Omental fat pad (tissue), 3 donors: ENCODE measurements at regions not wholly inside any gene's neighbourhood (a gene's known extent, or its start where the extent isn't known, plus 50 kb on each side); places are given as distances from the start of the nearest gene placed in this dataset.
"Not testable (repeated sequence)": the region's sequence is repeated elsewhere in the genome, so short reads cannot be mapped to it uniquely, and the experiment has no call there.

Source experiments
- ATAC-seq: fragments of 150-250 bp; one replicate; pipeline ENCODE4 v1.9.1; 2016; ENCODE audit warnings: mild to moderate bottlenecking, moderate library complexity; ENCODE audit not compliant: low FRiP score
- DNase-seq: peaks from one replicate; pipeline ENCODE4 v3.0.0-alpha.2; 2019; ENCODE audit warnings: low spot score
- TF ChIP-seq, protein P1 (sequence below), 3 donors: fragments of 450-650 bp; IDR thresholded peaks; one replicate each; pipeline ENCODE4 v1.5.1; 2016 to 2017; ENCODE audit warnings: antibody characterized with exemption in 3 of 3, mild to moderate bottlenecking in 3 of 3, moderate library complexity in 2 of 3

DNA sequence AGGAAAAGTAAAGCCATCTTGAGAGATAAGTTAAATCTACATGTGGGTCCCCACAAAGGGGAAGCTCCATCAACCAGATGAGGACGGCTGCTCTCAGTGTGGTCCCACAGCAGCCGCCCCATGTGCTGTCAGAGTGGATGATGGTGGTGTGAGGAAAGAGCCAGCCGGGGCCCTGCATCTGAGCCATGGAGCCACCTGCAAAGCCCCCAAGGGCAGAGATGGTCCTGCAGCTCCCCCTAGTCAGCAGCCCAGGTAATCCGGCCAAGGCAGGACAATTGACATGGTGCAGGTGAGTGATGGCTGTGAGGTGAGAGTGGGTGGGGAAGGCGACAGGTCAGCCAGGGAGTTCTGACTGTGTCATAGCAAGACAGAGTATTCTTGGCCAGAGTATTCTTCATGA is 458.8 kb downstream of the ICE1 start:
- ATAC-seq (no peak), DNase-seq (no peak)
- TF ChIP-seq, protein P1, sequence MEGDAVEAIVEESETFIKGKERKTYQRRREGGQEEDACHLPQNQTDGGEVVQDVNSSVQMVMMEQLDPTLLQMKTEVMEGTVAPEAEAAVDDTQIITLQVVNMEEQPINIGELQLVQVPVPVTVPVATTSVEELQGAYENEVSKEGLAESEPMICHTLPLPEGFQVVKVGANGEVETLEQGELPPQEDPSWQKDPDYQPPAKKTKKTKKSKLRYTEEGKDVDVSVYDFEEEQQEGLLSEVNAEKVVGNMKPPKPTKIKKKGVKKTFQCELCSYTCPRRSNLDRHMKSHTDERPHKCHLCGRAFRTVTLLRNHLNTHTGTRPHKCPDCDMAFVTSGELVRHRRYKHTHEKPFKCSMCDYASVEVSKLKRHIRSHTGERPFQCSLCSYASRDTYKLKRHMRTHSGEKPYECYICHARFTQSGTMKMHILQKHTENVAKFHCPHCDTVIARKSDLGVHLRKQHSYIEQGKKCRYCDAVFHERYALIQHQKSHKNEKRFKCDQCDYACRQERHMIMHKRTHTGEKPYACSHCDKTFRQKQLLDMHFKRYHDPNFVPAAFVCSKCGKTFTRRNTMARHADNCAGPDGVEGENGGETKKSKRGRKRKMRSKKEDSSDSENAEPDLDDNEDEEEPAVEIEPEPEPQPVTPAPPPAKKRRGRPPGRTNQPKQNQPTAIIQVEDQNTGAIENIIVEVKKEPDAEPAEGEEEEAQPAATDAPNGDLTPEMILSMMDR (IDR thresholded peaks at IDR 0.05) = no peak

DNA sequence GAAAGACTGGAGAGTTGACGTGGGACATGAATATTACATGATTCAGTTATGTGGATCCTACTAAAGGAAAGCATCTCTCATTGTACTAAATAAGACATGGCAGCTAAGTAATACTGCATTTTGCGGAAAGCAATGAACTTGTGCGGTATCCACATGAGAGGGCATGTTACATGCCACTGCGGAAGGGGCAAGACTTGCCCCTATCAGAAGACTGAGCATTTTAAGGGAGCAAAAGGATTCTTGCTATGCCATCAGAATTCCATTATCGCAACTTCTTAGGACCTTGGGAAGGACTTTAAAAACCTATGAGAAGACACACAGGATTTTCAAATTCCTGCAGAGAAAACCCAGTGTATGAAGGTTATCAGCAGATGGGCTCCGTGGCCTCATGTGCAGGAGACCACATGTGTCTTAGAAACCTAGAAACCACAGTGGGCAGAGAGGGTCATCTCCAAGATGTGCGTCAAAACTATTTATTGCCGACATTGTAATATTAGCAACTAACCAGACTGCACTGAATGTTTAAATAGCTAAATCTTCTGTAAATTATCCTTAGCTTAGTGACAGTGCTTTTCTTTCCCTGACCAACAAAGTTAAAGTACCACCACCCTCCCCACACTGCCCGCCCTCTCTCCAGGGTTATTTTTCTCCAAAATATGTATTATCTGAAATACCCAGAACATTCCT is 457.7 kb downstream of the ICE1 start:
- TF ChIP-seq, protein P1 (IDR thresholded peaks at IDR 0.05) = no peak
- no peak for ATAC-seq
- DNase-seq = no peak

DNA sequence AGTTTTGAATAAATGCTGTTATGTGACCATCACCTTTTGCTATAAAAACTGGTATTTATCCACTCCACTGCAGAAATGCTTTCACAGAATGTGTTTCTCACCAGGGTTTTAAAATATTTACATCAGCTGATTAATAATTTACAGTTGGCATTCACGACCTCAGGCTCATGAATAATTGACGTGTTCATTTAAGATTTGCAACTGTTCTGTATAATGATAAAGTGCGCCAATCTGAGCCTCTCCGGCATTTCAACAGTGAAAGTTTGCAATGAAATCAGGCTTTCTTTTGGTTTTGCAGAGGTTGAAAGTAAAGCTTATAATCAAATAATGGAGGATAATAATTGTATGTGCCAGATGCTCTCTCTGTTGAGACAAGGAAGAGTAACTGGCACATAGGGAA is 434.9 kb downstream of the ICE1 start:
- DNase-seq = no peak
- no peak for ATAC-seq
- TF ChIP-seq, protein P1 (IDR thresholded peaks at IDR 0.05) = no peak

DNA sequence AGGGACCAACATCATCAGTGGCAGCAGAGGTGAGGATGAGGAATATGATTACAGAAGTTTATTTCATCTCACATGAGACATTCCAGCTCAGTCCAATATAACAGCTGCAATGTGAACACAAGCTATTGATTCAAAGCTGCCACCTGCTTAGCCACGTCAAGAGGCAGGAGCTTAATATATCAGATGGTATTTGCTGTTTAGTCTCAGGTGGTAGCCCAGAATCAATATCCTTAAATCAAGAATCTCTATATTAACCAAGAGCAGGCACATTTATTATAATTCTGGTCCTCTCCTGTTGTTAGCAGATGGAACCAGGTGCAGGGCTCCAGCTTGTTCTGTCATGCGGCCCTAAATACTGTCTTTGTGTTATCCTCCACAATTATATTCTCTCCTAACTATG is 431.6 kb downstream of the ICE1 start:
- ATAC-seq (no peak), DNase-seq (no peak)
- TF ChIP-seq, protein P1 (IDR thresholded peaks at IDR 0.05) = no peak

DNA sequence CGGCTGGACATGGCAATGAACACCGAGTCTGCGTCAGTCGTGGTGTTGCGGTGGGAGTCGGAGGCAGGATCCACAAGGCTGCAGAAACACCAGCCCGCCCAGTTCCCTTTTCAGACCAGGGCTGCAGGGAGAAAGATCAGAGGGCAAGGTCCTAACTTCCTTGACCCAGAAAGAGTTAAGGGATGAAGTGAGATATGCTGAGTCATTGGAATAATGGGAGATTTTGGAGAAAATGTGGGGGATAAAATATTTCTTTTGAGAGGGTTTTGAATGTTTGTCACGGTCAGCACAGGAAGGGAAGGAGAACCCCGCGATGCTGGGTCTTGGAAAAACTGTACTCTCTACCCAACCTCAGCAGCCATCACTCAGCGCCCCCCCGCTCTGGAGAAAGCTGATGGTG is 416.0 kb downstream of the ICE1 start:
- DNase-seq (no peak), ATAC-seq (no peak)
- TF ChIP-seq, protein P1 (IDR thresholded peaks at IDR 0.05) = no peak

DNA sequence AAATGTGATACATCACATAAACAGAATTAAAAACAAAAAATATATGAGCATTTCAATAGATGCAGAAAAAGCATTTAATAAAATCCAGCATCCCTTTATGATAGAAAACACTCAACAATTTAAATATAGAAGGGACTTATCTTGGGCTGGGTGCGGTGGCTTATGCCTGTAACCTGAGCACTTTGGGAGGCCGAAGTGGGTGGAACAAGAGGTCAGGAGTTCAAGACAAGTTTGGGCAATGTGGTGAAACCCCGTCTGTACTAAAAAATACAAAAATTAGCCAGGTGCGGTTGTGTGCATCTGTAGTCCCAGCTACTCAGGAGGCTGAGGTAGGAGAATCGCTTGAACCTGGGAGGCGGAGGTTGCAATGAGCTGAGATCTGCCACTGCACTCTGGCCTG is 409.1 kb downstream of the ICE1 start:
- not testable (repeated sequence) for ATAC-seq, DNase-seq

DNA sequence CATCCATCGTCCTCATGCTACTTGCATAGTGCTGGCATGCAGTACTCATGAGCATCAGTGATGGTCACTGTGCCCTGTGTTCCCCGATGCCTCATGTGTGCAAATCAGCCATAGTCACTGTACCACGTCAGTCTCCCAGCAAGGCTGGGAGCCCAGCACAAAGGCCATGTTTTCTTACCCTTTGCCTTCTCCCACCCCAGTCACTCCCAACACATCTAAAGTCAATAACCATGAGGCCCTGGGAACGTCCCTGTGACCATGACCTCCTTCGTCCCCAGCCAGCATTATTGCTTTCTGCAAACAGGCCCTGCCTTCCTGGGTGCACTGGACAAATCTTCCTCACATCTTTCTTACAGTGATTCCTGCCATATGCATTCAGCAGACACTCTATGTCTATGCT is 406.1 kb downstream of the ICE1 start:
- DNase-seq = no peak
- no peak for ATAC-seq
- TF ChIP-seq, protein P1 (IDR thresholded peaks at IDR 0.05) = no peak
